GM18517 (cell line): ENCODE measurements at regions not wholly inside any gene's neighbourhood (a gene's known extent, or its start where the extent isn't known, plus 50 kb on each side); places are given as distances from the start of the nearest gene placed in this dataset.

Experiments
- ATAC-seq: cut with Tn5 transposase; IDR thresholded peaks from one replicate; pipeline ENCODE4 v1.9.1; 2021; ENCODE audit warnings: mild to moderate bottlenecking, moderate library complexity; ENCODE audit not compliant: unreplicated experiment

- ATAC-seq, result no peak
These were observed 131.4 kb upstream of the UBASH3B start for GRCh38 chr11:122523846-122524805.

GRCh38 chr11:122521626-122522025, 133.9 kb upstream of the UBASH3B start:
- no peak for ATAC-seq

- no peak for ATAC-seq
These were observed 137.8 kb upstream of the UBASH3B start for GRCh38 chr11:122517403-122518379.

GRCh38 chr11:122516686-122517085, 138.8 kb upstream of the UBASH3B start:
- no peak for ATAC-seq

GRCh38 chr11:122513997-122514396, 141.5 kb upstream of the UBASH3B start:
- ATAC-seq, result no peak

GRCh38 chr11:122513328-122513727, 142.2 kb upstream of the UBASH3B start:
- ATAC-seq, result no peak

GRCh38 chr11:122512688-122513087, 142.8 kb upstream of the UBASH3B start:
- ATAC-seq, result no peak

- no peak for ATAC-seq
These were observed 145.6 kb upstream of the UBASH3B start for GRCh38 chr11:122509899-122510298.

- no peak for ATAC-seq
These were observed 146.4 kb upstream of the UBASH3B start for GRCh38 chr11:122509091-122509490.

GRCh38 chr11:122505304-122506006, 150.1 kb upstream of the UBASH3B start:
- ATAC-seq, result no peak

- no peak for ATAC-seq
These were observed 161.3 kb upstream of the UBASH3B start for GRCh38 chr11:122494221-122494620.

GRCh38 chr11:122491509-122491908, 164.0 kb upstream of the UBASH3B start:
- no peak for ATAC-seq

- no peak for ATAC-seq
These were observed 166.4 kb upstream of the UBASH3B start for GRCh38 chr11:122488892-122489706.

- ATAC-seq, result no peak
These were observed 167.9 kb upstream of the UBASH3B start for GRCh38 chr11:122487669-122488068.

GRCh38 chr11:122486793-122487495, 168.6 kb upstream of the UBASH3B start:
- ATAC-seq, result no peak

GRCh38 chr11:122478986-122479385, 176.5 kb upstream of the UBASH3B start:
- no peak for ATAC-seq

GRCh38 chr11:122468965-122469364, 186.6 kb upstream of the UBASH3B start:
- ATAC-seq, result no peak

- ATAC-seq, result no peak
These were observed 192.0 kb upstream of the UBASH3B start for GRCh38 chr11:122463530-122463929.

- ATAC-seq, result no peak
These were observed 196.5 kb upstream of the UBASH3B start for GRCh38 chr11:122459064-122459463.
